ENCODE measurements at regions not wholly inside any gene's neighbourhood (a gene's known extent, or its start where the extent isn't known, plus 50 kb on each side); places are given as distances from the start of the nearest gene placed in this dataset.
A peak's percentile ranks its signal among the peaks of the same experiment; 100 is the strongest.
"Not testable (repeated sequence)": the region's sequence is repeated elsewhere in the genome, so short reads cannot be mapped to it uniquely, and the experiment has no call there.

- WGBS, 2 donors = 52 to 54% methylated on average over 3 of the region's 3 CpGs
- ATAC-seq (ENCODE audit: low FRiP score); H3K27ac ChIP-seq (ENCODE audit: low read depth in 1 of 2, low read length in 2 of 2); intact Hi-C loops (cut with DNase I); H3K27me3 ChIP-seq (ENCODE audit: control insufficient read depth in 1 of 2, insufficient read depth in 2 of 2, low read length in 1 of 2); H3K36me3 ChIP-seq (ENCODE audit: control insufficient read depth in 1 of 2, insufficient read depth in 2 of 2, low read length in 1 of 2); H3K4me3 ChIP-seq (ENCODE audit: low read length in 2 of 2); H3K9me3 ChIP-seq (ENCODE audit: control insufficient read depth, low read length); H3K4me1 ChIP-seq (ENCODE audit: control insufficient read depth in 1 of 2, insufficient read depth in 2 of 2, low read length in 2 of 2); DNase-seq: not testable (repeated sequence)
Observed at GRCh38 chr15:20283651-20284050, 257.9 kb downstream of the GOLGA6L6 start.

- H3K4me3 ChIP-seq (ENCODE audit: low read length in 2 of 2); H3K4me1 ChIP-seq (ENCODE audit: control insufficient read depth in 1 of 2, insufficient read depth in 2 of 2, low read length in 2 of 2); intact Hi-C loops (cut with DNase I); H3K9me3 ChIP-seq (ENCODE audit: control insufficient read depth, low read length); ATAC-seq (ENCODE audit: low FRiP score); H3K27ac ChIP-seq (ENCODE audit: low read depth in 1 of 2, low read length in 2 of 2); H3K36me3 ChIP-seq (ENCODE audit: control insufficient read depth in 1 of 2, insufficient read depth in 2 of 2, low read length in 1 of 2); H3K27me3 ChIP-seq (ENCODE audit: control insufficient read depth in 1 of 2, insufficient read depth in 2 of 2, low read length in 1 of 2): not testable (repeated sequence)
- 81 to 82% methylated on average over 29 of the region's 29 CpGs for WGBS, 2 donors
- DNase-seq = peak in 1 of 2 donors; percentile 81
Observed at GRCh38 chr15:20282491-20282943, 259.1 kb downstream of the GOLGA6L6 start.

- H3K4me1 ChIP-seq (ENCODE audit: control insufficient read depth in 1 of 2, insufficient read depth in 2 of 2, low read length in 2 of 2); H3K9me3 ChIP-seq (ENCODE audit: control insufficient read depth, low read length); H3K36me3 ChIP-seq (ENCODE audit: control insufficient read depth in 1 of 2, insufficient read depth in 2 of 2, low read length in 1 of 2); H3K27me3 ChIP-seq (ENCODE audit: control insufficient read depth in 1 of 2, insufficient read depth in 2 of 2, low read length in 1 of 2); DNase-seq; H3K4me3 ChIP-seq (ENCODE audit: low read length in 2 of 2); ATAC-seq (ENCODE audit: low FRiP score); H3K27ac ChIP-seq (ENCODE audit: low read depth in 1 of 2, low read length in 2 of 2); intact Hi-C loops (cut with DNase I): not testable (repeated sequence)
- WGBS, 2 donors = 70 to 72% methylated on average over 7 of the region's 7 CpGs
Observed at GRCh38 chr15:20281567-20282275, 259.9 kb downstream of the GOLGA6L6 start.

- DNase-seq (peak in 1 of 2 donors; percentile 82), ATAC-seq (ENCODE audit: low FRiP score) (no peak)
- no peak overlapping the region for H3K27ac ChIP-seq (ENCODE audit: low read depth in 1 of 2, low read length in 2 of 2)
- peaks cover 8% of the 10 kb centered on the region for H3K9me3 ChIP-seq (ENCODE audit: control insufficient read depth, low read length)
- intact Hi-C loops (cut with DNase I) = no loop called here
- 77 to 80% methylated on average over 16 of the region's 16 CpGs for WGBS, 2 donors
- no peaks in the 10 kb centered on the region for H3K4me1 ChIP-seq (ENCODE audit: control insufficient read depth in 1 of 2, insufficient read depth in 2 of 2, low read length in 2 of 2)
- no peaks in the 10 kb centered on the region for H3K36me3 ChIP-seq (ENCODE audit: control insufficient read depth in 1 of 2, insufficient read depth in 2 of 2, low read length in 1 of 2)
- H3K27me3 ChIP-seq (ENCODE audit: control insufficient read depth in 1 of 2, insufficient read depth in 2 of 2, low read length in 1 of 2) = no peaks in the 10 kb centered on the region
- no peak overlapping the region for H3K4me3 ChIP-seq (ENCODE audit: low read length in 2 of 2)
Observed at GRCh38 chr15:20280933-20281463, 260.6 kb downstream of the GOLGA6L6 start.

GRCh38 chr15:20280141-20280932, 261.3 kb downstream of the GOLGA6L6 start:
- H3K27ac ChIP-seq (ENCODE audit: low read depth in 1 of 2, low read length in 2 of 2); DNase-seq; H3K36me3 ChIP-seq (ENCODE audit: control insufficient read depth in 1 of 2, insufficient read depth in 2 of 2, low read length in 1 of 2); H3K9me3 ChIP-seq (ENCODE audit: control insufficient read depth, low read length); ATAC-seq (ENCODE audit: low FRiP score); H3K4me1 ChIP-seq (ENCODE audit: control insufficient read depth in 1 of 2, insufficient read depth in 2 of 2, low read length in 2 of 2); intact Hi-C loops (cut with DNase I); H3K27me3 ChIP-seq (ENCODE audit: control insufficient read depth in 1 of 2, insufficient read depth in 2 of 2, low read length in 1 of 2); H3K4me3 ChIP-seq (ENCODE audit: low read length in 2 of 2): not testable (repeated sequence)
- 74 to 77% methylated on average over 13 of the region's 13 CpGs for WGBS, 2 donors

GRCh38 chr15:20279056-20279455, 262.5 kb downstream of the GOLGA6L6 start:
- intact Hi-C loops (cut with DNase I); H3K9me3 ChIP-seq (ENCODE audit: control insufficient read depth, low read length); ATAC-seq (ENCODE audit: low FRiP score); H3K27ac ChIP-seq (ENCODE audit: low read depth in 1 of 2, low read length in 2 of 2); H3K4me3 ChIP-seq (ENCODE audit: low read length in 2 of 2); H3K36me3 ChIP-seq (ENCODE audit: control insufficient read depth in 1 of 2, insufficient read depth in 2 of 2, low read length in 1 of 2); H3K4me1 ChIP-seq (ENCODE audit: control insufficient read depth in 1 of 2, insufficient read depth in 2 of 2, low read length in 2 of 2); H3K27me3 ChIP-seq (ENCODE audit: control insufficient read depth in 1 of 2, insufficient read depth in 2 of 2, low read length in 1 of 2): not testable (repeated sequence)
- 50 to 68% methylated on average over 4 of the region's 4 CpGs for WGBS, 2 donors
- DNase-seq = peak in 1 of 2 donors; percentile 55

- peak in 1 of 2 donors; percentile 45 for DNase-seq
- H3K4me1 ChIP-seq (ENCODE audit: control insufficient read depth in 1 of 2, insufficient read depth in 2 of 2, low read length in 2 of 2); H3K4me3 ChIP-seq (ENCODE audit: low read length in 2 of 2); intact Hi-C loops (cut with DNase I); H3K36me3 ChIP-seq (ENCODE audit: control insufficient read depth in 1 of 2, insufficient read depth in 2 of 2, low read length in 1 of 2); ATAC-seq (ENCODE audit: low FRiP score); H3K27me3 ChIP-seq (ENCODE audit: control insufficient read depth in 1 of 2, insufficient read depth in 2 of 2, low read length in 1 of 2); H3K27ac ChIP-seq (ENCODE audit: low read depth in 1 of 2, low read length in 2 of 2); H3K9me3 ChIP-seq (ENCODE audit: control insufficient read depth, low read length): not testable (repeated sequence)
- 32 to 36% methylated on average over 1 of the region's 1 CpG for WGBS, 2 donors
Observed at GRCh38 chr15:20278376-20278775, 263.2 kb downstream of the GOLGA6L6 start.

- H3K4me3 ChIP-seq (ENCODE audit: low read length in 2 of 2); intact Hi-C loops (cut with DNase I); H3K27ac ChIP-seq (ENCODE audit: low read depth in 1 of 2, low read length in 2 of 2); H3K4me1 ChIP-seq (ENCODE audit: control insufficient read depth in 1 of 2, insufficient read depth in 2 of 2, low read length in 2 of 2); ATAC-seq (ENCODE audit: low FRiP score); H3K27me3 ChIP-seq (ENCODE audit: control insufficient read depth in 1 of 2, insufficient read depth in 2 of 2, low read length in 1 of 2); H3K36me3 ChIP-seq (ENCODE audit: control insufficient read depth in 1 of 2, insufficient read depth in 2 of 2, low read length in 1 of 2); H3K9me3 ChIP-seq (ENCODE audit: control insufficient read depth, low read length): not testable (repeated sequence)
- 73 to 88% methylated on average over 3 of the region's 3 CpGs for WGBS, 2 donors
- DNase-seq = peak in 1 of 2 donors; percentile 34
Observed at GRCh38 chr15:20277451-20277850, 264.1 kb downstream of the GOLGA6L6 start.

Data from aorta (tissue), 5 donors.